OCI-LY3 (cell line): ENCODE measurements at regions not wholly inside any gene's neighbourhood (a gene's known extent, or its start where the extent isn't known, plus 50 kb on each side); places are given as distances from the start of the nearest gene placed in this dataset.

ENCODE experiments used
- CTCF ChIP-seq: fragments of 200-600, 300-600 bp; sonication (generic); IDR thresholded peaks from 2 replicates; pipeline ENCODE4 v1.5.1; 2014; ENCODE audit warnings: antibody characterized with exemption, low read length, low read depth
- EZH2phosphoT487 ChIP-seq: fragments of 200-600 bp; shearing (Covaris generic); IDR thresholded peaks from 2 replicates; pipeline ENCODE4 v1.6.1; 2018; ENCODE audit warnings: antibody characterized with exemption, mixed run types, low read depth

- TF ChIP-seq CTCF = no peak
- no peak for TF ChIP-seq EZH2phosphoT487
Measured at GRCh38 chr14:53327716-53328115, 174.6 kb upstream of the DDHD1 start.
